ENCODE measurements at regions not wholly inside any gene's neighbourhood (a gene's known extent, or its start where the extent isn't known, plus 50 kb on each side); places are given as distances from the start of the nearest gene placed in this dataset.

- Histone ChIP-seq H3K27me3 (ENCODE audit: control insufficient read depth in 1 of 2, insufficient read depth in 2 of 2, low read length in 2 of 2) (no peaks in the 10 kb centered on the region), H3K9me3 (ENCODE audit: control insufficient read depth in 1 of 2, low read length in 2 of 2) (no peaks in the 10 kb centered on the region), H3K4me3 (ENCODE audit: low read depth in 1 of 2, low read length in 2 of 2) (no peak overlapping the region), H3K9ac (ENCODE audit: low read depth in 1 of 2, low read length in 2 of 2) (no peak overlapping the region), H3K36me3 (ENCODE audit: control insufficient read depth in 1 of 2, insufficient read depth in 2 of 2, low read length in 2 of 2) (no peaks in the 10 kb centered on the region), H3K27ac (ENCODE audit: low read depth, low read length) (no peak overlapping the region), H3K4me1 (ENCODE audit: control insufficient read depth in 1 of 2, insufficient read depth in 2 of 2, low read length in 2 of 2) (no peaks in the 10 kb centered on the region)
Measured at GRCh38 chr7:25900877-25901276, 251.1 kb upstream of the NFE2L3 start.

- Histone ChIP-seq H3K36me3 (ENCODE audit: control insufficient read depth in 1 of 2, insufficient read depth in 2 of 2, low read length in 2 of 2) (no peaks in the 10 kb centered on the region), H3K4me1 (ENCODE audit: control insufficient read depth in 1 of 2, insufficient read depth in 2 of 2, low read length in 2 of 2) (no peaks in the 10 kb centered on the region), H3K9ac (ENCODE audit: low read depth in 1 of 2, low read length in 2 of 2) (no peak overlapping the region), H3K27me3 (ENCODE audit: control insufficient read depth in 1 of 2, insufficient read depth in 2 of 2, low read length in 2 of 2) (no peaks in the 10 kb centered on the region), H3K4me3 (ENCODE audit: low read depth in 1 of 2, low read length in 2 of 2) (no peak overlapping the region), H3K27ac (ENCODE audit: low read depth, low read length) (no peak overlapping the region), H3K9me3 (ENCODE audit: control insufficient read depth in 1 of 2, low read length in 2 of 2) (no peaks in the 10 kb centered on the region)
Measured at GRCh38 chr7:25901658-25902057, 250.3 kb upstream of the NFE2L3 start.

GRCh38 chr7:25906003-25906402 is 246.0 kb upstream of the NFE2L3 start:
- Histone ChIP-seq H3K4me1 (ENCODE audit: control insufficient read depth in 1 of 2, insufficient read depth in 2 of 2, low read length in 2 of 2) (no peaks in the 10 kb centered on the region), H3K9me3 (ENCODE audit: control insufficient read depth in 1 of 2, low read length in 2 of 2) (no peaks in the 10 kb centered on the region), H3K27ac (ENCODE audit: low read depth, low read length) (no peak overlapping the region), H3K36me3 (ENCODE audit: control insufficient read depth in 1 of 2, insufficient read depth in 2 of 2, low read length in 2 of 2) (no peaks in the 10 kb centered on the region), H3K4me3 (ENCODE audit: low read depth in 1 of 2, low read length in 2 of 2) (no peak overlapping the region), H3K27me3 (ENCODE audit: control insufficient read depth in 1 of 2, insufficient read depth in 2 of 2, low read length in 2 of 2) (peaks cover 0 to 2% of the 10 kb centered on the region in 2 donors), H3K9ac (ENCODE audit: low read depth in 1 of 2, low read length in 2 of 2) (no peak overlapping the region)

GRCh38 chr7:25906760-25907159 is 245.2 kb upstream of the NFE2L3 start:
- Histone ChIP-seq H3K9ac (ENCODE audit: low read depth in 1 of 2, low read length in 2 of 2) (no peak overlapping the region), H3K36me3 (ENCODE audit: control insufficient read depth in 1 of 2, insufficient read depth in 2 of 2, low read length in 2 of 2) (no peaks in the 10 kb centered on the region), H3K27ac (ENCODE audit: low read depth, low read length) (no peak overlapping the region), H3K9me3 (ENCODE audit: control insufficient read depth in 1 of 2, low read length in 2 of 2) (no peaks in the 10 kb centered on the region), H3K4me1 (ENCODE audit: control insufficient read depth in 1 of 2, insufficient read depth in 2 of 2, low read length in 2 of 2) (no peaks in the 10 kb centered on the region), H3K4me3 (ENCODE audit: low read depth in 1 of 2, low read length in 2 of 2) (no peak overlapping the region), H3K27me3 (ENCODE audit: control insufficient read depth in 1 of 2, insufficient read depth in 2 of 2, low read length in 2 of 2) (peaks cover 0 to 2% of the 10 kb centered on the region in 2 donors)

GRCh38 chr7:25907214-25907613 is 244.8 kb upstream of the NFE2L3 start:
- Histone ChIP-seq H3K9me3 (ENCODE audit: control insufficient read depth in 1 of 2, low read length in 2 of 2) (no peaks in the 10 kb centered on the region), H3K27ac (ENCODE audit: low read depth, low read length) (no peak overlapping the region), H3K9ac (ENCODE audit: low read depth in 1 of 2, low read length in 2 of 2) (no peak overlapping the region), H3K4me3 (ENCODE audit: low read depth in 1 of 2, low read length in 2 of 2) (no peak overlapping the region), H3K27me3 (ENCODE audit: control insufficient read depth in 1 of 2, insufficient read depth in 2 of 2, low read length in 2 of 2) (peaks cover 0 to 2% of the 10 kb centered on the region in 2 donors), H3K4me1 (ENCODE audit: control insufficient read depth in 1 of 2, insufficient read depth in 2 of 2, low read length in 2 of 2) (no peaks in the 10 kb centered on the region), H3K36me3 (ENCODE audit: control insufficient read depth in 1 of 2, insufficient read depth in 2 of 2, low read length in 2 of 2) (no peaks in the 10 kb centered on the region)

- no peaks in the 10 kb centered on the region for H3K9me3 ChIP-seq (ENCODE audit: control insufficient read depth in 1 of 2, low read length in 2 of 2)
- no peaks in the 10 kb centered on the region for H3K4me1 ChIP-seq (ENCODE audit: control insufficient read depth in 1 of 2, insufficient read depth in 2 of 2, low read length in 2 of 2)
- no peaks in the 10 kb centered on the region for H3K36me3 ChIP-seq (ENCODE audit: control insufficient read depth in 1 of 2, insufficient read depth in 2 of 2, low read length in 2 of 2)
- H3K27me3 ChIP-seq (ENCODE audit: control insufficient read depth in 1 of 2, insufficient read depth in 2 of 2, low read length in 2 of 2) = peaks cover 0 to 2% of the 10 kb centered on the region in 2 donors
- H3K27ac ChIP-seq (ENCODE audit: low read depth, low read length) = no peak overlapping the region
- H3K4me3 ChIP-seq (ENCODE audit: low read depth in 1 of 2, low read length in 2 of 2) = no peak overlapping the region
- H3K9ac ChIP-seq (ENCODE audit: low read depth in 1 of 2, low read length in 2 of 2) = no peak overlapping the region
Measured at GRCh38 chr7:25907731-25908130, 244.3 kb upstream of the NFE2L3 start.

- Histone ChIP-seq H3K27me3 (ENCODE audit: control insufficient read depth in 1 of 2, insufficient read depth in 2 of 2, low read length in 2 of 2) (peaks cover 0 to 2% of the 10 kb centered on the region in 2 donors), H3K4me1 (ENCODE audit: control insufficient read depth in 1 of 2, insufficient read depth in 2 of 2, low read length in 2 of 2) (no peaks in the 10 kb centered on the region), H3K4me3 (ENCODE audit: low read depth in 1 of 2, low read length in 2 of 2) (no peak overlapping the region)
Measured at GRCh38 chr7:25908154-25908949, 243.6 kb upstream of the NFE2L3 start.

GRCh38 chr7:25911738-25912607 is 240.0 kb upstream of the NFE2L3 start:
- Histone ChIP-seq H3K27ac (ENCODE audit: low read depth, low read length) (no peak overlapping the region), H3K4me1 (ENCODE audit: control insufficient read depth in 1 of 2, insufficient read depth in 2 of 2, low read length in 2 of 2) (no peaks in the 10 kb centered on the region), H3K36me3 (ENCODE audit: control insufficient read depth in 1 of 2, insufficient read depth in 2 of 2, low read length in 2 of 2) (no peaks in the 10 kb centered on the region), H3K9ac (ENCODE audit: low read depth in 1 of 2, low read length in 2 of 2) (no peak overlapping the region), H3K9me3 (ENCODE audit: control insufficient read depth in 1 of 2, low read length in 2 of 2) (no peaks in the 10 kb centered on the region), H3K27me3 (ENCODE audit: control insufficient read depth in 1 of 2, insufficient read depth in 2 of 2, low read length in 2 of 2) (peaks cover 0 to 7% of the 10 kb centered on the region in 2 donors), H3K4me3 (ENCODE audit: low read depth in 1 of 2, low read length in 2 of 2) (no peak overlapping the region)

More at GRCh38 chr7:25908154-25908949, 243.6 kb upstream of the NFE2L3 start:
- Histone ChIP-seq H3K9ac (ENCODE audit: low read depth in 1 of 2, low read length in 2 of 2) (no peak overlapping the region), H3K36me3 (ENCODE audit: control insufficient read depth in 1 of 2, insufficient read depth in 2 of 2, low read length in 2 of 2) (no peaks in the 10 kb centered on the region), H3K27ac (ENCODE audit: low read depth, low read length) (no peak overlapping the region), H3K9me3 (ENCODE audit: control insufficient read depth in 1 of 2, low read length in 2 of 2) (no peaks in the 10 kb centered on the region)

GRCh38 chr7:25913598-25914224 is 238.3 kb upstream of the NFE2L3 start:
- H3K4me3 ChIP-seq (ENCODE audit: low read depth in 1 of 2, low read length in 2 of 2) = no peak overlapping the region
- H3K9ac ChIP-seq (ENCODE audit: low read depth in 1 of 2, low read length in 2 of 2) = no peak overlapping the region
- H3K27me3 ChIP-seq (ENCODE audit: control insufficient read depth in 1 of 2, insufficient read depth in 2 of 2, low read length in 2 of 2) = peaks cover 0 to 6% of the 10 kb centered on the region in 2 donors
- H3K36me3 ChIP-seq (ENCODE audit: control insufficient read depth in 1 of 2, insufficient read depth in 2 of 2, low read length in 2 of 2) = no peaks in the 10 kb centered on the region
- no peak overlapping the region for H3K27ac ChIP-seq (ENCODE audit: low read depth, low read length)
- no peaks in the 10 kb centered on the region for H3K4me1 ChIP-seq (ENCODE audit: control insufficient read depth in 1 of 2, insufficient read depth in 2 of 2, low read length in 2 of 2)
- peaks cover 2 to 5% of the 10 kb centered on the region in 2 donors for H3K9me3 ChIP-seq (ENCODE audit: control insufficient read depth in 1 of 2, low read length in 2 of 2)

GRCh38 chr7:25918731-25919130 is 233.3 kb upstream of the NFE2L3 start:
- peaks cover 2 to 7% of the 10 kb centered on the region in 2 donors for H3K9me3 ChIP-seq (ENCODE audit: control insufficient read depth in 1 of 2, low read length in 2 of 2)
- H3K9ac ChIP-seq (ENCODE audit: low read depth in 1 of 2, low read length in 2 of 2) = no peak overlapping the region
- peaks cover 0 to 6% of the 10 kb centered on the region in 2 donors for H3K27me3 ChIP-seq (ENCODE audit: control insufficient read depth in 1 of 2, insufficient read depth in 2 of 2, low read length in 2 of 2)
- H3K36me3 ChIP-seq (ENCODE audit: control insufficient read depth in 1 of 2, insufficient read depth in 2 of 2, low read length in 2 of 2) = no peaks in the 10 kb centered on the region
- H3K4me1 ChIP-seq (ENCODE audit: control insufficient read depth in 1 of 2, insufficient read depth in 2 of 2, low read length in 2 of 2) = no peaks in the 10 kb centered on the region
- H3K4me3 ChIP-seq (ENCODE audit: low read depth in 1 of 2, low read length in 2 of 2) = no peak overlapping the region
- H3K27ac ChIP-seq (ENCODE audit: low read depth, low read length) = no peak overlapping the region
